SK-N-SH (cell line): ENCODE measurements at regions not wholly inside any gene's neighbourhood (a gene's known extent, or its start where the extent isn't known, plus 50 kb on each side); places are given as distances from the start of the nearest gene placed in this dataset.

Source experiments
- EZH2phosphoT487 ChIP-seq: fragments of 200-600 bp; sonication (generic); IDR thresholded peaks from 2 replicates; pipeline ENCODE4 v1.6.1; 2017; ENCODE audit warnings: low read depth, mixed run types, mild to moderate bottlenecking, antibody characterized with exemption, moderate library complexity, borderline replicate concordance
- MAX ChIP-seq: IDR thresholded peaks from 2 replicates; pipeline ENCODE4 v1.4.0; 2012; ENCODE audit warnings: low read depth

DNA sequence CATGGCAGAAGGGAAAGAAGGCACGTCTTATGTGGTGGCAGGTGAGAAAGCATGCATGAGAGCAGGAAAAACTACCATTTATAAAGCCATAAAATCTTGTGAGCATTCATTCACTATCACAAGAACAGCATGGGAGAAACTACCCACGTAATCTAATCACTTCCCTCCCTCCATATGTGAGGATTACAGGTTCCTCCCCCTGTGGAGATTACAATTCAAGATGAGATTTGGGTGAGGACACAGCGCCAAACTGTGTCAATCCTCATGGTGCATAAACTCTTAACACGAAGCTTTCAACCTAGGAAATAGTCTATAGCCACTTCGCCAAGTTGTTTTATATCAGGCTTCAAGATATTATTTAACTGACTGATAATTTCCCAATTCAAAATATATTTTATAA lies 595.5 kb downstream of the FBXO15 start:
- TF ChIP-seq MAX: no peak
- no peak for TF ChIP-seq EZH2phosphoT487
